CD4-positive, alpha-beta T cell treated with Interleukin-4 for 4 hours (primary cell): ENCODE measurements at regions not wholly inside any gene's neighbourhood (a gene's known extent, or its start where the extent isn't known, plus 50 kb on each side); places are given as distances from the start of the nearest gene placed in this dataset.
"Not testable (repeated sequence)": the region's sequence is repeated elsewhere in the genome, so short reads cannot be mapped to it uniquely, and the experiment has no call there.

Source experiments
- DNase-seq: peaks from one replicate; pipeline ENCODE4 v3.0.0-alpha.2; 2020

GRCh38 chr2:2731101-2731815 is 400.2 kb upstream of the MYT1L start:
- no peak for DNase-seq

- DNase-seq: no peak
These were observed 399.3 kb upstream of the MYT1L start for GRCh38 chr2:2730301-2730833.

GRCh38 chr2:2729246-2729645 is 398.2 kb upstream of the MYT1L start:
- no peak for DNase-seq

GRCh38 chr2:2728635-2729034 is 397.6 kb upstream of the MYT1L start:
- no peak for DNase-seq

- no peak for DNase-seq
These were observed 396.9 kb upstream of the MYT1L start for GRCh38 chr2:2727876-2728511.

GRCh38 chr2:2726163-2726562 is 395.1 kb upstream of the MYT1L start:
- DNase-seq: no peak

GRCh38 chr2:2723064-2723463 is 392.0 kb upstream of the MYT1L start:
- no peak for DNase-seq

- no peak for DNase-seq
These were observed 390.3 kb upstream of the MYT1L start for GRCh38 chr2:2721296-2721835.

- DNase-seq: not testable (repeated sequence)
These were observed 389.7 kb upstream of the MYT1L start for GRCh38 chr2:2720806-2721205.

GRCh38 chr2:2720351-2720750 is 389.3 kb upstream of the MYT1L start:
- DNase-seq: no peak

- no peak for DNase-seq
These were observed 388.7 kb upstream of the MYT1L start for GRCh38 chr2:2719781-2720180.

- no peak for DNase-seq
These were observed 387.9 kb upstream of the MYT1L start for GRCh38 chr2:2719015-2719414.

GRCh38 chr2:2717406-2717805 is 386.3 kb upstream of the MYT1L start:
- no peak for DNase-seq

- no peak for DNase-seq
These were observed 385.7 kb upstream of the MYT1L start for GRCh38 chr2:2716771-2717170.

- no peak for DNase-seq
These were observed 384.2 kb upstream of the MYT1L start for GRCh38 chr2:2715036-2715818.

- DNase-seq: no peak
These were observed 383.3 kb upstream of the MYT1L start for GRCh38 chr2:2714408-2714807.

GRCh38 chr2:2709431-2709770 is 378.3 kb upstream of the MYT1L start:
- DNase-seq: no peak

- no peak for DNase-seq
These were observed 377.7 kb upstream of the MYT1L start for GRCh38 chr2:2708575-2709430.

GRCh38 chr2:2707206-2707991 is 376.3 kb upstream of the MYT1L start:
- no peak for DNase-seq

GRCh38 chr2:2706306-2706705 is 375.2 kb upstream of the MYT1L start:
- no peak for DNase-seq

GRCh38 chr2:2705871-2706270 is 374.8 kb upstream of the MYT1L start:
- DNase-seq: no peak
